ENCODE measurements at regions not wholly inside any gene's neighbourhood (a gene's known extent, or its start where the extent isn't known, plus 50 kb on each side); places are given as distances from the start of the nearest gene placed in this dataset.

- TF ChIP-seq CTCF (IDR thresholded peaks at IDR 0.05; ENCODE audit: low read depth, low read length, poor library complexity, severe bottlenecking) (no peak), EZH2phosphoT487 (IDR thresholded peaks at IDR 0.05; ENCODE audit: borderline replicate concordance, low read length) (no peak)
Measured at GRCh38 chr1:119294199-119294598, 74.4 kb upstream of the HAO2 start.

All from DOHH2 (cell line).